Esophagus squamous epithelium (tissue), 4 donors: ENCODE measurements at regions not wholly inside any gene's neighbourhood (a gene's known extent, or its start where the extent isn't known, plus 50 kb on each side); places are given as distances from the start of the nearest gene placed in this dataset.

Source experiments
- POLR2A ChIP-seq, 4 donors: fragments of 450-650 bp; IDR thresholded peaks; one replicate each; pipeline ENCODE4 v1.6.1; 2017; ENCODE audit warnings: antibody characterized with exemption in 4 of 4, mild to moderate bottlenecking in 4 of 4, moderate library complexity in 3 of 4
- TF ChIP-seq, protein P1 (sequence below), 6 experiments: fragments of 450-650 bp in 4 of 6; fragments of 200-600 bp in 2 of 6; sonication (generic) in 2 of 6; IDR thresholded peaks; one replicate each; pipeline ENCODE4 v1.5.1; 2016 to 2019; ENCODE audit warnings: antibody characterized with exemption in 6 of 6, mild to moderate bottlenecking in 4 of 6, moderate library complexity in 4 of 6

DNA sequence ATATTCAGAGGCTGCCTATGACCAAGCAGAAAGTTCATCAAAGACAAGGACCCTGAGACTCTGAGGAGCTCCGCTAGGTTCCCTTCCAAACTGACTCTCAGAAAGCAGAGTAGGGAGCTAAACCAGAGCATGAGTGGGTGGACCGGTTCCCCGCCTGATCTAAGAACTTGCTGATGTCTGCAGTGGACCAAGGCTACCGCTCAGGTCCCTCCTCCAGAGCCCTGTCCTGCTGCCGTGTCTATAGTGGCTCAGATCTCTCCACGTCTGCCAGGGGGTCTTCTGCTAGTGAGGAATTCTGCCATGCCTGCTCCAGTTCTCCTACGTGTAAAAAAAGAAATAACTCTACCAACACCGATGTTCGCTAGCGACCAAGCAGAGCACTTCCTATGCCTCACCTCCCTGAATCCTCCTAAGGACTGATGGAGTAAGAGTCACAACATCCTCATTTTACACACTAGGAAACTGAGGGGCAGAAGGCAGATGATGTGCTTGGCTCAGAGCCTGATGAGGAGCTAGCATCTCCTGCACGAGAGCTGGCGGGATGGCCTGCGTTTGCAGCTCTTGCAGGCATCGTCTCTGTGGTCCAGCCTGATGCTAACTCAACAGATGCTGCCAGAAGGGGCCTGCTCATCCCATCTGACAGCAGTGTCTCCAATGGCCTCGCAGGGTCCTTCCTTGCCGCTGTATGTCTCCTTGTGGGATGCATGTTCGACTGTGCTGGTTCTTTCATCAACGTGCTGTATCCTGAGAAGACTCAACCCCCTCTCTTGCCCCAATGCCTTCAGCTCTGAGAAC, 265.5 kb downstream of the C16orf95 start:
- TF ChIP-seq POLR2A (IDR thresholded peaks at IDR 0.05) = no peak
- TF ChIP-seq, protein P1, sequence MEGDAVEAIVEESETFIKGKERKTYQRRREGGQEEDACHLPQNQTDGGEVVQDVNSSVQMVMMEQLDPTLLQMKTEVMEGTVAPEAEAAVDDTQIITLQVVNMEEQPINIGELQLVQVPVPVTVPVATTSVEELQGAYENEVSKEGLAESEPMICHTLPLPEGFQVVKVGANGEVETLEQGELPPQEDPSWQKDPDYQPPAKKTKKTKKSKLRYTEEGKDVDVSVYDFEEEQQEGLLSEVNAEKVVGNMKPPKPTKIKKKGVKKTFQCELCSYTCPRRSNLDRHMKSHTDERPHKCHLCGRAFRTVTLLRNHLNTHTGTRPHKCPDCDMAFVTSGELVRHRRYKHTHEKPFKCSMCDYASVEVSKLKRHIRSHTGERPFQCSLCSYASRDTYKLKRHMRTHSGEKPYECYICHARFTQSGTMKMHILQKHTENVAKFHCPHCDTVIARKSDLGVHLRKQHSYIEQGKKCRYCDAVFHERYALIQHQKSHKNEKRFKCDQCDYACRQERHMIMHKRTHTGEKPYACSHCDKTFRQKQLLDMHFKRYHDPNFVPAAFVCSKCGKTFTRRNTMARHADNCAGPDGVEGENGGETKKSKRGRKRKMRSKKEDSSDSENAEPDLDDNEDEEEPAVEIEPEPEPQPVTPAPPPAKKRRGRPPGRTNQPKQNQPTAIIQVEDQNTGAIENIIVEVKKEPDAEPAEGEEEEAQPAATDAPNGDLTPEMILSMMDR (IDR thresholded peaks at IDR 0.05) = no peak
